ENCODE measurements at regions not wholly inside any gene's neighbourhood (a gene's known extent, or its start where the extent isn't known, plus 50 kb on each side); places are given as distances from the start of the nearest gene placed in this dataset.

DNA sequence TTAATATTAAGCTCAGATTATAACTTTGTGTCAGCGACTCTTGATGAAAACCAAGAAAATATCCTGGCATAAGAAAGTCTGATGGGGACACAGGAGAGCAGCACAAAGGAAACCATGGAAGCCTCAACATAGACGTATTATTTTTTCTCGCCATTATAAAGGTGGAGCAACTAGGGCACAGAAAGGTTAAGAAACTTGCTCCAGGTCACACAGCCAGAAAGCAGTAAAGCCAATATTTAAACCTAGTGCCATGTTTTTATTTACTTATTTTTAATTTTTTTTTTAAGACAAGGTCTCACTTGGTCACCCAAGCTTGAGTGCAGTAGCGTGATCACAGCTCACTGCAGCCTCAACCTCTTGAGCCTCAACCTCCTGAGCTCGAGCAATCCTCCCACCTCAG lies 259.3 kb downstream of the PREX1 start (continued):
- TF ChIP-seq ZFY (CRISPR knock-in tag; IDR thresholded peaks at IDR 0.05), result no peak
- no peak for TF ChIP-seq SP2 (CRISPR knock-in tag; IDR thresholded peaks at IDR 0.05)
- no peak for TF ChIP-seq MTF2 (CRISPR knock-in tag; IDR thresholded peaks at IDR 0.05; ENCODE audit: borderline replicate concordance)
- TF ChIP-seq, protein P1, sequence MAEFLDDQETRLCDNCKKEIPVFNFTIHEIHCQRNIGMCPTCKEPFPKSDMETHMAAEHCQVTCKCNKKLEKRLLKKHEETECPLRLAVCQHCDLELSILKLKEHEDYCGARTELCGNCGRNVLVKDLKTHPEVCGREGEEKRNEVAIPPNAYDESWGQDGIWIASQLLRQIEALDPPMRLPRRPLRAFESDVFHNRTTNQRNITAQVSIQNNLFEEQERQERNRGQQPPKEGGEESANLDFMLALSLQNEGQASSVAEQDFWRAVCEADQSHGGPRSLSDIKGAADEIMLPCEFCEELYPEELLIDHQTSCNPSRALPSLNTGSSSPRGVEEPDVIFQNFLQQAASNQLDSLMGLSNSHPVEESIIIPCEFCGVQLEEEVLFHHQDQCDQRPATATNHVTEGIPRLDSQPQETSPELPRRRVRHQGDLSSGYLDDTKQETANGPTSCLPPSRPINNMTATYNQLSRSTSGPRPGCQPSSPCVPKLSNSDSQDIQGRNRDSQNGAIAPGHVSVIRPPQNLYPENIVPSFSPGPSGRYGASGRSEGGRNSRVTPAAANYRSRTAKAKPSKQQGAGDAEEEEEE (CRISPR knock-in tag; IDR thresholded peaks at IDR 0.05; ENCODE audit: borderline replicate concordance), result no peak
- no peak for TF ChIP-seq NFRKB (IDR thresholded peaks at IDR 0.05)
- no peak for TF ChIP-seq ZNF605 (CRISPR knock-in tag; IDR thresholded peaks at IDR 0.05)
- TF ChIP-seq, protein P2, sequence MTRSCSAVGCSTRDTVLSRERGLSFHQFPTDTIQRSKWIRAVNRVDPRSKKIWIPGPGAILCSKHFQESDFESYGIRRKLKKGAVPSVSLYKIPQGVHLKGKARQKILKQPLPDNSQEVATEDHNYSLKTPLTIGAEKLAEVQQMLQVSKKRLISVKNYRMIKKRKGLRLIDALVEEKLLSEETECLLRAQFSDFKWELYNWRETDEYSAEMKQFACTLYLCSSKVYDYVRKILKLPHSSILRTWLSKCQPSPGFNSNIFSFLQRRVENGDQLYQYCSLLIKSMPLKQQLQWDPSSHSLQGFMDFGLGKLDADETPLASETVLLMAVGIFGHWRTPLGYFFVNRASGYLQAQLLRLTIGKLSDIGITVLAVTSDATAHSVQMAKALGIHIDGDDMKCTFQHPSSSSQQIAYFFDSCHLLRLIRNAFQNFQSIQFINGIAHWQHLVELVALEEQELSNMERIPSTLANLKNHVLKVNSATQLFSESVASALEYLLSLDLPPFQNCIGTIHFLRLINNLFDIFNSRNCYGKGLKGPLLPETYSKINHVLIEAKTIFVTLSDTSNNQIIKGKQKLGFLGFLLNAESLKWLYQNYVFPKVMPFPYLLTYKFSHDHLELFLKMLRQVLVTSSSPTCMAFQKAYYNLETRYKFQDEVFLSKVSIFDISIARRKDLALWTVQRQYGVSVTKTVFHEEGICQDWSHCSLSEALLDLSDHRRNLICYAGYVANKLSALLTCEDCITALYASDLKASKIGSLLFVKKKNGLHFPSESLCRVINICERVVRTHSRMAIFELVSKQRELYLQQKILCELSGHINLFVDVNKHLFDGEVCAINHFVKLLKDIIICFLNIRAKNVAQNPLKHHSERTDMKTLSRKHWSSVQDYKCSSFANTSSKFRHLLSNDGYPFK (CRISPR knock-in tag; IDR thresholded peaks at IDR 0.05; ENCODE audit: borderline replicate concordance), result no peak
- TF ChIP-seq ZNF768 (CRISPR knock-in tag; IDR thresholded peaks at IDR 0.05), result no peak; the same call in 1 of the 2 replicates

DNA sequence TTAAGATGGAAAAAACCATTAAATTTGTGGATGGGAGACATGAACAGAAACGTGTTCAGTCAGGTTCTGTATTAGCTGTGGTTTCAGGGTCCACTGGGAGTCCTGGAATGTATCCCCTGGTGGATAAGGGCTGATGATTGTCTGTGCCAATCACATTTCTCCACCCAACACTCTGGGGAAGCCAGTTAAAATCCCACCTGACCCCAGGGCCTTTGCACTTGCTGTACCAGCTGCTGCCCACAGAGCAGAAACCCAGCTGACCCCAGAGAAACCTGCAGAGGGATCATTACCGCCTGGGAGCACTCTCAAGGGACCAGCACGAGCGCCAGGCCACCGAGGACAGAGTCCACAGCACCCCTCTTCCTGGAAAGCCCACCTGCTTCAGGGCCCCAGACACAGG lies 260.7 kb downstream of the PREX1 start:
- FAIRE-seq, result no peak
- H3K27me3 ChIP-seq (ENCODE audit: control insufficient read depth in 1 of 2, insufficient read depth in 2 of 2, low read length in 2 of 2), result peaks cover 3 to 36% of the 10 kb centered on the region in 2 experiments; a peak in 2 of 5 replicates
- no peak for ATAC-seq
- H3K4me1 ChIP-seq (ENCODE audit: insufficient read depth, low read length), result no peaks in the 10 kb centered on the region
- TF ChIP-seq ZNF557 (CRISPR knock-in tag; IDR thresholded peaks at IDR 0.05) (no peak), ZBTB42 (CRISPR knock-in tag; IDR thresholded peaks at IDR 0.05) (0 out of 2 replicates have a peak, but pooled peaks have one; percentile 25)
- TF ChIP-seq, protein P3, sequence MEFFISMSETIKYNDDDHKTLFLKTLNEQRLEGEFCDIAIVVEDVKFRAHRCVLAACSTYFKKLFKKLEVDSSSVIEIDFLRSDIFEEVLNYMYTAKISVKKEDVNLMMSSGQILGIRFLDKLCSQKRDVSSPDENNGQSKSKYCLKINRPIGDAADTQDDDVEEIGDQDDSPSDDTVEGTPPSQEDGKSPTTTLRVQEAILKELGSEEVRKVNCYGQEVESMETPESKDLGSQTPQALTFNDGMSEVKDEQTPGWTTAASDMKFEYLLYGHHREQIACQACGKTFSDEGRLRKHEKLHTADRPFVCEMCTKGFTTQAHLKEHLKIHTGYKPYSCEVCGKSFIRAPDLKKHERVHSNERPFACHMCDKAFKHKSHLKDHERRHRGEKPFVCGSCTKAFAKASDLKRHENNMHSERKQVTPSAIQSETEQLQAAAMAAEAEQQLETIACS (CRISPR knock-in tag; IDR thresholded peaks at IDR 0.05), result no peak
- in situ Hi-C loops (cut with HindIII; ENCODE audit: extremely low pct_ligation_motif_present, low pct_unique_long_range_greater_than_20kb), result no loop called here
- H3K27ac ChIP-seq (ENCODE audit: extremely low read length, insufficient read depth, low read length), result no peak overlapping the region
- DNase-seq (ENCODE audit: low spot score), result no peak
- H3K4me3 ChIP-seq (replicated peaks in 1 of 3; ENCODE audit: insufficient read depth in 1 of 3, low read depth in 2 of 3, low read length in 3 of 3), result no peak overlapping the region
- WGBS (ENCODE audit: low lambda C conversion rate), result 8% methylated on average over 4 of the region's 5 CpGs
- intact Hi-C loops (cut with micrococcal nuclease; ENCODE audit: unreplicated experiment), result no loop called here
- H4K20me1 ChIP-seq (ENCODE audit: insufficient read depth, low read length), result no peaks in the 10 kb centered on the region
- no TSS peak for BruUV-seq (replicated peaks)
- no peak overlapping the region for H2AFZ ChIP-seq (ENCODE audit: low read length)
- no peaks in the 10 kb centered on the region for H3K79me2 ChIP-seq (ENCODE audit: insufficient read depth, low read length)
- no peaks in the 10 kb centered on the region for H3K9me3 ChIP-seq (ENCODE audit: low read length)
- CTCF ChIA-PET (ENCODE audit: low intra/inter-chr PET ratio, low total read pairs), result no interaction called here
- H3K4me2 ChIP-seq (ENCODE audit: low read depth, low read length), result no peak overlapping the region
- H3K9ac ChIP-seq (ENCODE audit: insufficient read depth, low read depth, low read length), result no peak overlapping the region
- no peaks in the 10 kb centered on the region for H3K36me3 ChIP-seq (replicated peaks in 1 of 2; ENCODE audit: control insufficient read depth in 1 of 2, insufficient read depth in 2 of 2, low read length in 2 of 2)
- POLR2A ChIA-PET, result no interaction called here
